GM19238 (cell line): ENCODE measurements at regions not wholly inside any gene's neighbourhood (a gene's known extent, or its start where the extent isn't known, plus 50 kb on each side); places are given as distances from the start of the nearest gene placed in this dataset.

Experiments used
- DNase-seq: peaks from one replicate; pipeline ENCODE4 v3.0.0; 2011; ENCODE audit warnings: low spot score; ENCODE audit not compliant: insufficient read length

- DNase-seq: no peak
Measured at GRCh38 chr5:67310169-67310568, 113.6 kb upstream of the CD180 start.

- no peak for DNase-seq
Measured at GRCh38 chr5:67308988-67309688, 112.5 kb upstream of the CD180 start.

DNA sequence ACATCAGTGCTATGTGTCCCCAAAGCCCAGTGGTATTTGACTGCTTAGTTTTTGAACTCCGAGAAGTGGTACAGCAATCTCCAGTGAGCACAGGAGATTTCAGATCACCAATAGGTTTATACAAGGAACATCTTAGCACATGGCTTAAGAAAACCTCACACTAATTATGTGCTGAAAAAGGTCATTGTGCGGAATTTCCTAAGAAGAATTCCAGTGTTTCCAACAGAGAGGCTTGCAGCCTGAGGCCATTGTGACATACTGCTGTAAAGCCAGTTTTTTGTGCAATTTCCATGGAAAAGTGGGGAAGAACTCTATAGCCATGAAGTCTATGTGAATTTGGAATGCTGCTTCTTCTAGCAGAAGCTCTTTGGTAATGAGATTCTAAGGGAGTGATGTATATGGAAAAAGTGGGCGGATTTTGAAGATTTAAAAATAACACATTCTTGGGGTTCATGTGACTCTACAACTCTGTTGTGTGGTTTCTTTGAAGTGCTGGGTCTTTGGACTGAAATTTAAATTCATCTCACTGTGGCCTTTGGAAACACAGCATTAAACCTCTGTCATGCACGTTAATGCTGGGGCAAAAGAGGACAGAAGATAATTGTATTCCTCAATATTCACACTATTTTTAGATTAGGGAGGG, 110.5 kb upstream of the CD180 start:
- DNase-seq: no peak

DNA sequence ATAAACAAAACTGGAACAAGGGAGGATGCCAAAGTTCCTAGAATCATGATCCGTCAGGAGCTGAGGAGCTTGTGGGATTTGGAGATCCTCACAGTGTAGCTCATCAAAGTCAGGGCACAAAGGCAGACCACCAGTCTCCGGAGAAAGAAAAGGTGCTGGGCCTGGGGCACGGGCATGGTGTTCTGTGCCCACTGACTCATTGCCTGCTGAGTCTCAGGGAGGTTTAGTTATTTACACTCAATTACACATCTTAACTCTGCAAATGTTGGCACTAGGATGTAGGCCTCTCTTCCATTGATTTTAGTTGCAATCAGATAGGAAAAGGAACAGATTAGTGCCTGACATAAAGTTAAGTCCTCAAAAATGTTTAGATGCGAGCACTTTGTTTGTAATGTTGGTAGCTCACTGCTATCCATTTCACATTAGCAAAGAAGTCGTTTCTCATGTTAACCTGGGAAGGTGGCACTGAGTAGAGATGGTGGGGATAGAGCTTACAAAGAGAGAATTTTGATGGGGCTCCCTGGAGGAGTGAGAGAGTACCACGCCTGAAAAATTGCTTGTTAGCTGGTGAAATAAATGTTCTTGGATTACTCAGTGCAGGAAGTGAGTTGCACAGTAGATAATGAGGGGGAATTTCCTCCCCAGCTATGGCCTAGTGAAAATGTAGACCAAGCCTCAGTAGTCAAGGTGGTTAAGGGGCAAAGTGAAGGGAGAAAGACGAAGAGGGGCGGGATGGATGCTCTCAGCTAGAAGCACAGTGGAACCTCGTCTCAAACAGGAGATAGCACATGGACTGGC, 109.5 kb upstream of the CD180 start:
- no peak for DNase-seq

GRCh38 chr5:67305401-67305800, 108.8 kb upstream of the CD180 start:
- no peak for DNase-seq

GRCh38 chr5:67303356-67303755, 106.8 kb upstream of the CD180 start:
- DNase-seq: no peak

- no peak for DNase-seq
Measured at GRCh38 chr5:67301285-67301903, 104.8 kb upstream of the CD180 start.

GRCh38 chr5:67300326-67300725, 103.7 kb upstream of the CD180 start:
- DNase-seq: no peak

- DNase-seq: no peak
Measured at GRCh38 chr5:67299231-67299735, 102.7 kb upstream of the CD180 start.

DNA sequence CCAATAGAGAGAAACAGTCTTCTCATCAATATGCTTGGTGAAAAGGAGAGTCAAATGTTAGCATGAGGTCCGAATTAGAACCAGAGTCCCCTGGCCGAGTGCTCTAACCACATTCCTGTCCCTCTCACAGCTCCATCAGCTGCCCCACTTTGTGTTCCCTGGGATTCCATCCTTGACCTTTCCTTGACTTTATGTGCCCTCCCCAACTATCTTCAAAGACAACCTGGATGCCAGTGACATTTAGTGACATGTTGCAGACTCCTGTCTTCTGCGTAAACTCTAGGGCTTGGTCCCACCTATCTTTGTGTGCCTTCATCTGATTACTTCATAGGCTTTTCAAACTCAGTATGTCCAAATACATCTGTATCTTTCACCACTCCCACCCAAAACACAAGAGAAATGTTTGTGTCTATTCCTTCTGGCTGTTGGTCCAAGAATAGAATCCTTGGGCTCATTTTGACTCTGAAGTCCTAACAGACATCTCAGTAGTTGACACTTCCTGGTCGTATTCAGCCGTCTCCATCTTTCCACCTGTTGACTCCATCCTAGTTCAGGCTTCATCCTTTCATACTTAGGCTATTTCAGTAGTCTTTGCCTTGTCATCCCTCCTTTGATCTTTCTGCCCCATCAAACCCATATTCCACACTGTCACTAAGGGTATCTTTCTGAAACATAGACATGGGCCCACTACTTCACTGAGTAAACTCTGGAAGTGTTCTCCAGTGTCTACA, 101.4 kb upstream of the CD180 start:
- DNase-seq: no peak

DNA sequence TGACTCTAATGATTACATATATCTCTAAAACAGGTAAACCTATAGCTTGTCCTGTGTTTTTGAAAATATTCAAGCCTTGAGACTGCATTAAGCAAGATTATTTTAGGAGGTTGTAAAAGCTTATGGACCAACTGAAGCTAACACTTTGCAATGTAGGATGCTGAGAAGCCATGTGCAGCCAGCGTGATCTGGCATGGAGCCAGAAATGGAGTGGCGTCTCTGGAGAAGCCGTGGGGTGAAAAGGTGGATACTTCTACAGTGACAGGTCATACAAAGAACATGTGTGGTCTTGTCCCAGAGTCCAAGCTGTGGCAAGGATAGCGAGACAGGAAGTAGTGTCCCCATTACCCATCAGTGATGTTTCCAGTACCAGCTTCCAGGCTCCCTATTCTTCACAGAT, 100.8 kb upstream of the CD180 start:
- DNase-seq: no peak

- no peak for DNase-seq
Measured at GRCh38 chr5:67294266-67294938, 97.8 kb upstream of the CD180 start.

DNA sequence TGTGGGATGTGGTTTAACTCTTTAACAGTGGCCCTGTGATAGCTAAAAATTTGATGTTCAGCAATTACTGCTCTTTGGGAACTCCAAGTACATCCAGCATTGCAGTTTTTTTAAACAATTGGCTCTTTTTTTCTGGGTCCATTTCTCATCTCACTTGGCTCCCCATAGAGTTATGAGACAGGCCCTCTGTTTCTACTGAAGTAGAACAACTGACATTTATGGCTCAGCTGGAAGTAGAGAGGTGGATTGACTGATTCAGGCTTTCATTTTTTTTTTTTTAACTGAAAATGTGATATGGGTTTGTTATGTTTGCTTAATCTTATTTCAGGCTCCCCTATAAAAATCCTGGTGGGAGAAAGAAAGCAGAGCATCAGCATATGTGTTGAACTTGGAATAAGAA, 96.6 kb upstream of the CD180 start:
- DNase-seq: no peak

DNA sequence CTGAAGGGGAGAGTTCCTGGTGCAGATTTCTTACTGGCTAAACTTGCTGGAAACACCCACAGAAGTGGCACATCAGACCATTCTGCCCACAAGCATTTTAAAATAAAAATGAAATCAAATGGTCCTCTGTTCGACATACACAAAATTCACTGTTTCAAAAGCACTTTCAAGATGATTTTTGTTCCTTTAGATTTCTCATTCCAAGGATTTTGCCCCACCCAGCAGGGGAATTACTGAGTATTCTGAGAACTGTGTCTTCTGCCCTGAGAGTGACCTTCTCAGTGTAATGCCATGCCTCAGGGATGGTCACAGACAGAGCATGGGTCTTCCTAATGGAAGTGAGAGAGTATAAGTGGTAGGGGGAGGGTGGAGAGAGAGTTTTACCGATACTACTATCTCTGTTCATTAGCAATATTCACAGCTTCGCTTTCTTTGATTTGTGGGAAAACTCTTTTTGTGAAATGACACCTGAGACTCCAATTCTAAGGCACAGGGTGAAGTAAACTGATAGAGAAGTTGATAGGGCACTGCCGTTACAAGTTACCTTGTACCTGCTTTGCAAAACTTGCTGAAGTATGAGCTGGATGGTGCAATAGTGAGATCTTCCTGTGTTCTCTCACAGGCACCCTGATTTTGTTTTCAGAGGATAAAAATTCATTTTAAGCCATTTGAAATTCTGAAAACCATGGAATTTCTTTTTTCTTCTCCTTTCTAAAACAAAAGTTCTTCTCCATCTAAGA, 95.8 kb upstream of the CD180 start:
- DNase-seq: no peak

DNA sequence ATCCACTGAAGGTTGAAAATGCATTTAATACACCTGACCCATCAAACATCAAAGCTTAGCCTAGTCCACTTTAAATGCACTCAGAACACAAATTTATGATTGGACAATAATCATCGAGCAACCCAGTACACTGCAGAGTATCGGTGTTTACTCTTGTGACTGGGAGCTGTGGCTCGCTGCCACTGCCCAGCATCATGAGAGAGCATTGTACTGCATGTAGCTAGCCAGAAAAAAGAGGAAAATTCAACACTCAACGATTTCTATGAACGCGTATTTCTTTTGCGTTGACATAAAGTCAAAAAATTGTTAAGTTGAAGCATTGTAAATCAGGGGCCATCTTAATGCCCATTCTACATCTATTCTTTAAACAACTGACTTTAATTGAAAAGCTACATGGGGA, 95.1 kb upstream of the CD180 start:
- DNase-seq: no peak

GRCh38 chr5:67291066-67291465, 94.5 kb upstream of the CD180 start:
- no peak for DNase-seq

- DNase-seq: no peak
Measured at GRCh38 chr5:67290655-67291054, 94.1 kb upstream of the CD180 start.

DNA sequence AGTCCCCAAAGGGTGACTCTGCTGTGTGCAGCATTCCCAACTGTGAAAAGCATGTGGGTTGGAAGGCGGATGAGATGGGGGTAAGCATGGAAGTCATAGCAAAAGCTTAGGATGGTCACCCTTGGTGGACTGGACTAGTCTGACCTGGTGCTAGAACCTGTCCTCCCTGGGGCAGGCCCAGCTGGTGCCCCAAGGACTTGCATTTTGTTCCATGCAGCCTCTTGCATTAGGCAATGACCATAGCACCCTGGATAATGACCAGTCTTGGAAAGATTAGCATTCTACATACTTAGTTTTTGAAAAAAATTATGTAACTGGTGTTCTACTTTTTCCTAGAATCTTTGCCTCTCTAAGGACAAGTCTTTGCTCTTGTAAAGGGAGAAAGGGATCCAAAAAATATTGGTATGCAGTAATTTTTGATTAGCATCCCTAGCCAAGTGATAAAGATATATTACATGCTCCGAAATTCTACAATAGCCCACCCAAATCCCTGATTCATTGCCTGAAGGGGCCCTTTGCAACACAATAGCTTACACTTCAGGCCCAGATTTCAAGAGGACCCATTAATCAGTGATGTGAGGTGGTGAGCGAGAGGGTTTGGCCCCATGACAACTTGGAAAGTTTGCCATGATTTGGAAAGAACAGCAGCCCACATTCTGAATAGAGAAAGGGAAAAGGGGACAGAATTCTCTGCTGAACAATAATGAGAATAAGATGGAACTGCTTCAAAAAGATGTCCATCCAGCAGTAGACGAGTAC, 93.3 kb upstream of the CD180 start:
- no peak for DNase-seq
